Astrocyte of the cerebellum (primary cell): ENCODE measurements at regions not wholly inside any gene's neighbourhood (a gene's known extent, or its start where the extent isn't known, plus 50 kb on each side); places are given as distances from the start of the nearest gene placed in this dataset.

Experiments used
- DNase-seq: peaks from one replicate; pipeline ENCODE4 v3.0.0-alpha.2; 2011; ENCODE audit warnings: low read depth
- H3K4me3 ChIP-seq: 2 replicates; pipeline ENCODE4 v1.5.1; 2011; ENCODE audit warnings: mild to moderate bottlenecking, low read depth, low read length, moderate library complexity
- CTCF ChIP-seq: IDR thresholded peaks from 2 replicates; pipeline ENCODE4 v1.5.1; 2012; ENCODE audit warnings: low read length, low read depth, moderate library complexity, mild to moderate bottlenecking; ENCODE audit errors: missing control alignments
- in situ Hi-C: cut with HindIII; loops from 2 replicates; pipeline ENCODE4 v1.10.0; 2017; ENCODE audit warnings: low sequenced_read_pairs

DNA sequence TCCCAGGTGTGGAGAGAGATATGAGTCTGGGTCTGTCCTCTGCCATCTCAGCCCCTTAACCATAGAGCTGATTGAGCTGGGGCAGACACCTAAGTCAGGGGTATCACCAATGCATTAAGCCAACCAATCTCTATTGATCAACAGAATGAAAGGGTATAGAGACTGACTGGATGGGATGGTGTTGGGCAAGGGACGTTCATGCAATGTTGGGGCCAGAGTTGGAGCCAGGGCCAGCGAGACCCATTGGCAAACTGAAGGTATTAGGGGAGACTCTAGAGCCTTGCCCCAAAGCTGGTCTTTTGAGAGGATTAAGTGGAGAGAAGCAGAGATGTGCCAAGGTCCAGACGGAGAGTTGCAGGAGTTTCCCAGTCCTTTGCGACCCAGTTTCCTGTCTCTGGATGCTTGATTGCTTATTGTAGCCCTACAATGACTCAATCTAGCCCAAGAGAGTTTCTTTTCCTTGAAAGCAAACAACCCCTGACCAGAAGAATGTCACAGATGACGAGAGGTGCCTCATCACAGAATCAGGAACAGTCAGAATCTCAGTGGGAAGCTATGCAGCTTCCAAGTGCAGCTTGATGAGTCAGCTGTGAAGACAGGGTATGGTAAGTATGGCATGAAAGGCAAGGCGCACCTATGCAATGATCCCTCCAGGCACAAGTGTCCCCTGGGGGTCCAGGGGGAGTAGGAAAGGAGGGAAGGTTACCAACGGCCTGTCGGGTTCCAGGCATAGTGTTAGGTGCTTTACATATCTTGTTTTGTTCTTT is 137.2 kb downstream of the UTP18 start:
- TF ChIP-seq CTCF, result no peak
- in situ Hi-C loops, result no loop called here
- DNase-seq, result peak; percentile 82

DNA sequence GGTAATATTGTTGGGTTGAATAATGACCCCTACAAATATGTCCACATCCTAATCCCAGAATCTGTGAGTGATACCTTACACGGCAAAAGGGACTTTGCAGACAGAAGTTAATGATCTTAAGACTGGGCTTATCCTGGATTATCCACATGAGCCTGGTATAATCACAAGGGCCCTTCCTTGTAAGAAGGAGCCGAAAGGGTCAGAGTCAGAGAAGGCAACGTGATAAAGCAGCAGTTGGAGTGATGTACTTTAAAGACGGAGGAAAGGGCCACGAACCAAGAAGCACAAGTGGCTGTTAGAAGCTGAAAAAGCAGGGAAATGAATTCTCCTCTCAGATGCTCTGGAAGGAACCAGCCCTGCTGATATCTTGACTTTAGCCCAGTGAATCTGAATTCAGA is 137.8 kb downstream of the UTP18 start:
- DNase-seq, result no peak
- in situ Hi-C loops, result no loop called here
- TF ChIP-seq CTCF, result no peak
- no peak overlapping the region for H3K4me3 ChIP-seq

More for the DNA sequence above, 137.2 kb downstream of the UTP18 start:
- H3K4me3 ChIP-seq, result no peak overlapping the region

- no peak for TF ChIP-seq CTCF
- H3K4me3 ChIP-seq, result no peak overlapping the region
- in situ Hi-C loops, result no loop called here
- no peak for DNase-seq
Measured at GRCh38 chr17:51398687-51399086, 138.3 kb downstream of the UTP18 start.

DNA sequence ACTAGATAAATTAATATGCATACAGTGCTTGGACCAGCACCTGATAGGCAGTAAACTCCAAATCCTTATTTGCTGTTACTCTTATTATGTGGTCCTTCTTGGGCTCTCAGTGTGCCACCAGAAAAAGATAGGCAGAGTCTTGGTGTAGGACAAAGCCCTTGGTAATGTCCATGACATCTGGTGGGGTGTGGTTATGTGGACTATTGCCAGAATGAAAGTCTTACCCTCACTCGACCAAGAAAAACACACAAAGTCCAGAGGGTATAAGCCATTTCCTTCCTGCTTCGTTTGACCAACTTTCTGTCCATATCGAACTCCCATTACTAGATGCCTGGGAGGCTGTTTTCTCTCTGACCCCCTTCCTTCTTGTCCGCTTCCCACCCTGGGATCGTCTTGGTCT is 140.9 kb downstream of the UTP18 start:
- DNase-seq, result no peak
- in situ Hi-C loops, result no loop called here

DNA sequence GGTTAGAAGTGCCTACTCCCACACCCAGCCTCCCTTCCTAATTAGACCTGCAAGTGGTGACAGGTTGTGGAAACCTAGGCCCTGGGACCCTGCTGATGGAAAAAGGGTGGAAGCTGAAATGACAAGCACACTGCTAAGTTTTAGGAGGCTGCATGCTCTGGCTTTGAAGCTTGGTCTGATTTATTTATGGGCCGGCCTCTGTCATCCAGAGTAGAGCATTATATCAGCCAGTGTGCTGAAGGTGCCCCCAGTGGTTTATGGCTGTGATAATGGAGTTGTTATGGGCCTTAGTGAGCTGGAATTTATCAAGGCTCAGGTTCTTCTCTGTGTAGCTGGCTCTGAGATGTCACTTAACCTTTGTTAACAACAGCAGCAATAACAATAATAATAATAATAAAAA is 142.6 kb downstream of the UTP18 start:
- TF ChIP-seq CTCF, result no peak
- in situ Hi-C loops, result no loop called here
- H3K4me3 ChIP-seq, result no peak overlapping the region
- no peak for DNase-seq

More for the DNA sequence above, 140.9 kb downstream of the UTP18 start:
- H3K4me3 ChIP-seq, result no peak overlapping the region
- no peak for TF ChIP-seq CTCF

- DNase-seq, result no peak
- H3K4me3 ChIP-seq, result no peak overlapping the region
- in situ Hi-C loops, result no loop called here
- TF ChIP-seq CTCF, result no peak
Measured at GRCh38 chr17:51407576-51407975, 147.2 kb downstream of the UTP18 start.
